Astrocyte (in vitro differentiated cells and primary cell): ENCODE measurements at regions not wholly inside any gene's neighbourhood (a gene's known extent, or its start where the extent isn't known, plus 50 kb on each side); places are given as distances from the start of the nearest gene placed in this dataset.

ENCODE experiments used
- CTCF ChIP-seq: IDR thresholded peaks from 2 replicates; pipeline ENCODE4 v1.5.1; 2011; ENCODE audit warnings: low read depth, mild to moderate bottlenecking, inconsistent platforms, low read length, moderate library complexity; ENCODE audit not compliant: insufficient read depth
- EZH2 ChIP-seq: IDR thresholded peaks from 2 replicates; pipeline ENCODE4 v1.6.1; 2012; ENCODE audit warnings: mild to moderate bottlenecking, low read length, inconsistent platforms; ENCODE audit not compliant: insufficient read depth

- no peak for TF ChIP-seq CTCF
- no peak for TF ChIP-seq EZH2
These were observed 374.0 kb downstream of the UQCRFS1 start for GRCh38 chr19:28838909-28839308.
